H1 (cell line): ENCODE measurements at regions not wholly inside any gene's neighbourhood (a gene's known extent, or its start where the extent isn't known, plus 50 kb on each side); places are given as distances from the start of the nearest gene placed in this dataset.

ENCODE experiments used
- EZH2 ChIP-seq: fragments of 200-600 bp; sonication (generic); IDR thresholded peaks from 2 replicates; pipeline ENCODE4 v1.7.1; 2012; ENCODE audit warnings: low read depth, mild to moderate bottlenecking, moderate library complexity, low read length, inconsistent platforms; ENCODE audit not compliant: severe bottlenecking

GRCh38 chr20:22744341-22745193 is 160.2 kb upstream of the FOXA2 start (continued):
- no peak for TF ChIP-seq EZH2
- TF ChIP-seq, all 59 proteins: peak for 0
